H1 (cell line): ENCODE measurements at regions not wholly inside any gene's neighbourhood (a gene's known extent, or its start where the extent isn't known, plus 50 kb on each side); places are given as distances from the start of the nearest gene placed in this dataset.

Source experiments
- CTCF ChIP-seq, 3 experiments: IDR thresholded peaks; 1 replicate in 2 of 3; 2 replicates in 1 of 3; pipeline versions ENCODE4 v1.5.1 to v1.6.1; 2011; ENCODE audit warnings: low read length in 3 of 3, mild to moderate bottlenecking in 3 of 3, inconsistent platforms in 2 of 3, low read depth in 1 of 3, moderate library complexity in 1 of 3; ENCODE audit not compliant: insufficient read depth in 1 of 3; ENCODE audit errors: control extremely low read depth in 1 of 3
- EP300 ChIP-seq, 2 experiments: IDR thresholded peaks; 1 replicate in 1 of 2; 2 replicates in 1 of 2; pipeline ENCODE4 v1.6.1; 2011 to 2012; ENCODE audit warnings: low read depth in 2 of 2, low read length in 2 of 2, mild to moderate bottlenecking in 2 of 2, borderline replicate concordance in 1 of 2, inconsistent platforms in 1 of 2, moderate library complexity in 1 of 2
- JUN ChIP-seq: IDR thresholded peaks from 2 replicates; pipeline ENCODE4 v1.6.1; 2011; ENCODE audit warnings: low read depth, mild to moderate bottlenecking, improper control_type of control experiment, low read length
- MAX ChIP-seq: IDR thresholded peaks from 2 replicates; pipeline ENCODE4 v1.6.1; 2012; ENCODE audit warnings: inconsistent platforms
- POLR2A ChIP-seq, 2 experiments: IDR thresholded peaks; 1 replicate in 1 of 2; 2 replicates in 1 of 2; pipeline ENCODE4 v1.6.1; 2011; ENCODE audit warnings: low read depth in 2 of 2, low read length in 2 of 2, mild to moderate bottlenecking in 2 of 2; ENCODE audit errors: control extremely low read depth in 1 of 2
- YY1 ChIP-seq: IDR thresholded peaks from 2 replicates; pipeline ENCODE4 v1.6.1; 2011; ENCODE audit warnings: low read depth, mild to moderate bottlenecking, low read length
- TF ChIP-seq, protein P1 (sequence below): IDR thresholded peaks from 2 replicates; pipeline ENCODE4 v1.6.1; 2011; ENCODE audit warnings: low read length, improper control_type of control experiment

DNA sequence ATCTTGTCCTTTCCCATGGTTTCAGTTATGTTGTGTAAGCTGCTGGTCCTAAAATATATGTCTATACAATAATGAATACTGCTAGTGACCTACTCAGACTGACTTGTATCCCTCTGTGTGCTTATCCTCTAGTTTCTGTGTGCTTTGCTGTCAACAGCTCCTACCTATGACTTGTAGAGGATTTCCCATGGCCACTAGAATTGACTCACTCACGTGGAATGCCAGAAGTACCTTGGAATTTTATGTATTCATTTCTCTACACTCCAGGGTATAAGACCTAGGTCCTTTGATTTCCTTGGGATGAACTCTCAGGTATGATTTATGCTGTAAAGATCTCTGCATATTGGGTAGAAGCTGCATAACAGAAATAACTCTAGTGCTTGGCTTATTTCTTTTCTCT is 279.9 kb upstream of the SLIT2 start:
- TF ChIP-seq POLR2A (IDR thresholded peaks at IDR 0.05; ENCODE audit: control extremely low read depth in 1 of 2, low read depth in 2 of 2, low read length in 2 of 2), result no peak
- TF ChIP-seq CTCF (IDR thresholded peaks at IDR 0.05; ENCODE audit: control extremely low read depth in 1 of 3, insufficient read depth in 1 of 3, low read depth in 1 of 3, low read length in 3 of 3), result no peak
- no peak for TF ChIP-seq EP300 (IDR thresholded peaks at IDR 0.05; ENCODE audit: borderline replicate concordance in 1 of 2, low read depth in 2 of 2, low read length in 2 of 2)
- TF ChIP-seq, protein P1, sequence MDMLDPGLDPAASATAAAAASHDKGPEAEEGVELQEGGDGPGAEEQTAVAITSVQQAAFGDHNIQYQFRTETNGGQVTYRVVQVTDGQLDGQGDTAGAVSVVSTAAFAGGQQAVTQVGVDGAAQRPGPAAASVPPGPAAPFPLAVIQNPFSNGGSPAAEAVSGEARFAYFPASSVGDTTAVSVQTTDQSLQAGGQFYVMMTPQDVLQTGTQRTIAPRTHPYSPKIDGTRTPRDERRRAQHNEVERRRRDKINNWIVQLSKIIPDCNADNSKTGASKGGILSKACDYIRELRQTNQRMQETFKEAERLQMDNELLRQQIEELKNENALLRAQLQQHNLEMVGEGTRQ, result no peak
- no peak for TF ChIP-seq MAX
- TF ChIP-seq JUN, result no peak
- no peak for TF ChIP-seq YY1
